ENCODE measurements at regions not wholly inside any gene's neighbourhood (a gene's known extent, or its start where the extent isn't known, plus 50 kb on each side); places are given as distances from the start of the nearest gene placed in this dataset.

GRCh38 chr5:20224046-20224445, 236.0 kb upstream of the CDH18 start:
- TF ChIP-seq CTCF (conservative IDR thresholded peaks at IDR 0.05) (no peak), EZH2 (IDR thresholded peaks at IDR 0.05; ENCODE audit: low read depth) (no peak)

Measured in PC-9 (cell line).